ENCODE measurements at regions not wholly inside any gene's neighbourhood (a gene's known extent, or its start where the extent isn't known, plus 50 kb on each side); places are given as distances from the start of the nearest gene placed in this dataset.

- TF ChIP-seq CTCF (optimal IDR thresholded peaks at IDR 0.05 in 1 of 3, IDR thresholded peaks at IDR 0.05 in 1 of 3, conservative IDR thresholded peaks at IDR 0.05 in 1 of 3; ENCODE audit: extremely low read depth in 1 of 3, insufficient read depth in 2 of 3, low read length in 3 of 3) (no peak), EZH2 (IDR thresholded peaks at IDR 0.05; ENCODE audit: low read length) (no peak)
- Histone ChIP-seq H3K79me2 (ENCODE audit: control insufficient read depth, insufficient read depth, low read length) (no peaks in the 10 kb centered on the region), H3K27ac (ENCODE audit: control insufficient read depth, insufficient read depth, low read length) (no peak overlapping the region), H3K9me3 (ENCODE audit: control insufficient read depth, low read depth, low read length) (no peaks in the 10 kb centered on the region), H3K36me3 (ENCODE audit: control insufficient read depth in 2 of 2, extremely low read depth in 1 of 2, insufficient read depth in 2 of 2, low read length in 2 of 2) (no peaks in the 10 kb centered on the region), H3K4me2 (ENCODE audit: control insufficient read depth, extremely low read depth, insufficient read depth, low read depth, low read length) (no peak overlapping the region), H3K27me3 (ENCODE audit: control insufficient read depth, extremely low read depth, insufficient read depth, low read length) (no peaks in the 10 kb centered on the region), H3K9ac (ENCODE audit: control insufficient read depth, extremely low read depth, insufficient read depth, low read length) (no peak overlapping the region), H3K4me1 (ENCODE audit: control insufficient read depth, extremely low read depth, insufficient read depth, low read length) (no peaks in the 10 kb centered on the region), H4K20me1 (ENCODE audit: control insufficient read depth, extremely low read depth, insufficient read depth, low read length) (no peaks in the 10 kb centered on the region), H3K9me1 (ENCODE audit: control insufficient read depth, extremely low read depth, insufficient read depth, low read length) (no peaks in the 10 kb centered on the region), H2AFZ (ENCODE audit: control insufficient read depth, low read length) (no peak overlapping the region), H3K4me3 (ENCODE audit: control insufficient read depth in 2 of 3, extremely low read depth in 1 of 3, insufficient read depth in 2 of 3, low read depth in 1 of 3, low read length in 3 of 3) (no peak overlapping the region)
- dilution Hi-C loops (cut with MboI; ENCODE audit: extremely low pct_ligation_motif_present, low sequenced_read_pairs): no loop called here
- DNase-seq (ENCODE audit: low read depth, low spot score): no peak
- FAIRE-seq: no peak
Measured at GRCh38 chr7:125480762-125481161, 551.1 kb upstream of the POT1 start.

GRCh38 chr7:125468855-125469174, 539.2 kb upstream of the POT1 start:
- no peaks in the 10 kb centered on the region for H3K27me3 ChIP-seq (ENCODE audit: control insufficient read depth, extremely low read depth, insufficient read depth, low read length)
- no peaks in the 10 kb centered on the region for H4K20me1 ChIP-seq (ENCODE audit: control insufficient read depth, extremely low read depth, insufficient read depth, low read length)
- no peak overlapping the region for H3K4me3 ChIP-seq (ENCODE audit: control insufficient read depth in 2 of 3, extremely low read depth in 1 of 3, insufficient read depth in 2 of 3, low read depth in 1 of 3, low read length in 3 of 3)
- H3K36me3 ChIP-seq (ENCODE audit: control insufficient read depth in 2 of 2, extremely low read depth in 1 of 2, insufficient read depth in 2 of 2, low read length in 2 of 2): no peaks in the 10 kb centered on the region
- no peak overlapping the region for H2AFZ ChIP-seq (ENCODE audit: control insufficient read depth, low read length)
- H3K79me2 ChIP-seq (ENCODE audit: control insufficient read depth, insufficient read depth, low read length): no peaks in the 10 kb centered on the region
- no peak overlapping the region for H3K4me2 ChIP-seq (ENCODE audit: control insufficient read depth, extremely low read depth, insufficient read depth, low read depth, low read length)
- TF ChIP-seq EZH2 (IDR thresholded peaks at IDR 0.05; ENCODE audit: low read length) (no peak), CTCF (optimal IDR thresholded peaks at IDR 0.05 in 1 of 3, IDR thresholded peaks at IDR 0.05 in 1 of 3, conservative IDR thresholded peaks at IDR 0.05 in 1 of 3; ENCODE audit: extremely low read depth in 1 of 3, insufficient read depth in 2 of 3, low read length in 3 of 3) (no peak)
- DNase-seq (ENCODE audit: low read depth, low spot score): no peak
- H3K27ac ChIP-seq (ENCODE audit: control insufficient read depth, insufficient read depth, low read length): no peak overlapping the region
- no peaks in the 10 kb centered on the region for H3K4me1 ChIP-seq (ENCODE audit: control insufficient read depth, extremely low read depth, insufficient read depth, low read length)
- no peak overlapping the region for H3K9ac ChIP-seq (ENCODE audit: control insufficient read depth, extremely low read depth, insufficient read depth, low read length)
- no peaks in the 10 kb centered on the region for H3K9me1 ChIP-seq (ENCODE audit: control insufficient read depth, extremely low read depth, insufficient read depth, low read length)
- dilution Hi-C loops (cut with MboI; ENCODE audit: extremely low pct_ligation_motif_present, low sequenced_read_pairs): no loop called here
- FAIRE-seq: no peak
- H3K9me3 ChIP-seq (ENCODE audit: control insufficient read depth, low read depth, low read length): no peaks in the 10 kb centered on the region

All from keratinocyte (primary cell).